Lung (tissue), 11 donors: ENCODE measurements at regions not wholly inside any gene's neighbourhood (a gene's known extent, or its start where the extent isn't known, plus 50 kb on each side); places are given as distances from the start of the nearest gene placed in this dataset.

Experiments
- ATAC-seq: fragments of 200-7000 bp; cut with Tn5 transposase; one replicate; pipeline ENCODE4 v1.9.1; 2020; ENCODE audit warnings: moderate number of reproducible peaks; ENCODE audit not compliant: insufficient read depth, low FRiP score
- DNase-seq, 3 donors: peaks; one replicate each; pipeline ENCODE4 v3.0.0-alpha.2; 2013 to 2017
- H3K27ac ChIP-seq, 2 donors: one replicate each; pipeline ENCODE4 v1.5.1; 2013; ENCODE audit warnings: mild to moderate bottlenecking in 2 of 2, moderate library complexity in 2 of 2, control low read depth in 1 of 2, inconsistent platforms in 1 of 2, low read depth in 1 of 2, low read length in 1 of 2
- H3K27me3 ChIP-seq, 3 donors: one replicate each; pipeline ENCODE4 v1.5.1; 2013; ENCODE audit warnings: low read length in 2 of 3; ENCODE audit not compliant: control insufficient read depth in 3 of 3, insufficient read depth in 3 of 3
- H3K36me3 ChIP-seq, 4 donors: one replicate each; pipeline ENCODE4 v1.5.1; 2013; ENCODE audit warnings: low read length in 4 of 4, mild to moderate bottlenecking in 1 of 4, moderate library complexity in 1 of 4; ENCODE audit not compliant: control insufficient read depth in 4 of 4, insufficient read depth in 4 of 4
- H3K4me1 ChIP-seq, 5 donors: one replicate each; pipeline ENCODE4 v1.5.1; 2013; ENCODE audit warnings: low read length in 5 of 5, mild to moderate bottlenecking in 2 of 5, moderate library complexity in 1 of 5; ENCODE audit not compliant: control insufficient read depth in 5 of 5, insufficient read depth in 5 of 5
- H3K4me3 ChIP-seq: one replicate; pipeline ENCODE4 v1.5.1; 2013; ENCODE audit warnings: mild to moderate bottlenecking, control low read depth, moderate library complexity
- H3K9ac ChIP-seq, 2 donors: one replicate each; pipeline ENCODE4 v1.5.1; 2013; ENCODE audit warnings: low read length in 2 of 2, control low read depth in 1 of 2; ENCODE audit not compliant: insufficient read depth in 1 of 2
- H3K9me3 ChIP-seq, 4 donors: one replicate each; pipeline ENCODE4 v1.5.1; 2013; ENCODE audit warnings: low read length in 3 of 4, mild to moderate bottlenecking in 1 of 4, moderate library complexity in 1 of 4; ENCODE audit not compliant: control insufficient read depth in 4 of 4, insufficient read depth in 3 of 4
- CTCF ChIP-seq: IDR thresholded peaks from 2 replicates; pipeline ENCODE4 v1.5.1; 2012; ENCODE audit warnings: mild to moderate bottlenecking; ENCODE audit errors: control extremely low read depth, extremely low read depth
- WGBS, 2 donors: extraction: QIAGEN DNeasy Blood & Tissue Kit; methylation state at CpG; one replicate each; pipeline ENCODE4 v1.1.7; 2013; 5-methylcytosine and 5-hydroxymethylcytosine counted together
- donor health status: control.
- donor health status: control.
- donor health status: Bipolar disorder and iron deficiency.
- donor health status: healthy.
- donor health status: DM: yes; HTN: yes; CAD: no.

- no peak for DNase-seq
Measured at GRCh38 chr16:25443994-25444393, 186.3 kb upstream of the ZKSCAN2 start.

GRCh38 chr16:25434064-25434463, 176.4 kb upstream of the ZKSCAN2 start:
- no peaks in the 10 kb centered on the region for H3K4me1 ChIP-seq
- no peak for ATAC-seq
- H3K36me3 ChIP-seq, result no peaks in the 10 kb centered on the region
- H3K27me3 ChIP-seq, result no peaks in the 10 kb centered on the region
- no peak overlapping the region for H3K4me3 ChIP-seq
- H3K27ac ChIP-seq, result no peak overlapping the region
- no peak overlapping the region for H3K9ac ChIP-seq
- DNase-seq, result no peak
- no peaks in the 10 kb centered on the region for H3K9me3 ChIP-seq
- TF ChIP-seq CTCF, result no peak
- WGBS, 2 donors, result 73 to 84% methylated on average over 3 of the region's 3 CpGs

More at GRCh38 chr16:25443994-25444393, 186.3 kb upstream of the ZKSCAN2 start:
- no peaks in the 10 kb centered on the region for H3K27me3 ChIP-seq
- ATAC-seq, result no peak
- H3K9ac ChIP-seq, result no peak overlapping the region
- H3K36me3 ChIP-seq, result no peaks in the 10 kb centered on the region
- peaks cover 0 to 9% (median 2%) of the 10 kb centered on the region in 4 donors for H3K9me3 ChIP-seq
- no peak for TF ChIP-seq CTCF
- no peak overlapping the region for H3K27ac ChIP-seq
- WGBS, 2 donors, result 78 to 98% methylated on average over 4 of the region's 4 CpGs
- no peaks in the 10 kb centered on the region for H3K4me1 ChIP-seq
- H3K4me3 ChIP-seq, result no peak overlapping the region

GRCh38 chr16:25433388-25433787, 175.7 kb upstream of the ZKSCAN2 start:
- Histone ChIP-seq H3K4me3 (no peak overlapping the region), H3K4me1 (no peaks in the 10 kb centered on the region), H3K9ac (no peak overlapping the region), H3K9me3 (peaks cover 0 to 1% (median 0%) of the 10 kb centered on the region in 4 donors), H3K36me3 (no peaks in the 10 kb centered on the region), H3K27ac (no peak overlapping the region), H3K27me3 (no peaks in the 10 kb centered on the region)
- DNase-seq, result no peak
- no peak for TF ChIP-seq CTCF
- WGBS, 2 donors, result 77 to 82% methylated on average over 4 of the region's 4 CpGs
- no peak for ATAC-seq

GRCh38 chr16:25431472-25431871, 173.8 kb upstream of the ZKSCAN2 start:
- H3K4me1 ChIP-seq, result no peaks in the 10 kb centered on the region
- no peak for ATAC-seq
- peaks cover 0 to 5% (median under 1%) of the 10 kb centered on the region in 4 donors for H3K9me3 ChIP-seq
- TF ChIP-seq CTCF, result no peak
- H3K9ac ChIP-seq, result no peak overlapping the region
- WGBS, 2 donors, result 86 to 92% methylated on average over 7 of the region's 7 CpGs
- H3K4me3 ChIP-seq, result no peak overlapping the region
- H3K27me3 ChIP-seq, result no peaks in the 10 kb centered on the region
- DNase-seq, result no peak
- no peaks in the 10 kb centered on the region for H3K36me3 ChIP-seq
- no peak overlapping the region for H3K27ac ChIP-seq
